PC-3 (cell line): ENCODE measurements at regions not wholly inside any gene's neighbourhood (a gene's known extent, or its start where the extent isn't known, plus 50 kb on each side); places are given as distances from the start of the nearest gene placed in this dataset.

ENCODE experiments used
- ATAC-seq: fragments of 200-7000 bp; cut with Tn5 transposase; 2 replicates; pipeline ENCODE4 v1.9.1; 2020; ENCODE audit warnings: mild to moderate bottlenecking, moderate library complexity
- BruUV-seq: library from RNA; stranded (reverse); fragments of 400-500 nt; replicated peaks from 2 replicates; lab custom pipeline; 2021; lab: Mats Ljungman, UMichigan
- CTCF ChIA-PET: fragments of 300-600 bp; sonication (Branson Sonifier 250); formaldehyde crosslinking; loops from one replicate; lab custom pipeline; 2022; ENCODE audit warnings: antibody characterized with exemption; lab: Charles Lee
- POLR2A ChIA-PET: fragments of 300-600 bp; sonication (Branson Sonifier 250); formaldehyde crosslinking; loops from one replicate; lab custom pipeline; 2022; ENCODE audit warnings: antibody characterized with exemption; ENCODE audit not compliant: unreplicated experiment; lab: Charles Lee
- DNase-seq: peaks from one replicate; pipeline ENCODE4 v3.0.0-alpha.2; 2015
- H2AFZ ChIP-seq: fragments of 300-600 bp; sonication (generic); 2 replicates; pipeline ENCODE4 v1.6.0; 2016; ENCODE audit warnings: antibody characterized with exemption, low read length
- H3F3A ChIP-seq: fragments of 300-600 bp; sonication (generic); one replicate; pipeline ENCODE4 v1.6.0; 2017; ENCODE audit warnings: antibody characterized with exemption, low read length, control low read depth, mild to moderate bottlenecking; ENCODE audit not compliant: unreplicated experiment
- H3K27ac ChIP-seq: fragments of 300-600 bp; sonication (generic); 2 replicates; pipeline ENCODE4 v1.5.1; 2016; ENCODE audit warnings: mild to moderate bottlenecking, low read length
- H3K27me3 ChIP-seq: fragments of 300-600 bp; sonication (generic); 2 replicates; pipeline ENCODE4 v1.6.1; 2016; ENCODE audit warnings: low read length, mixed read lengths
- H3K36me3 ChIP-seq: fragments of 300-600 bp; sonication (generic); 2 replicates; pipeline ENCODE4 v1.6.1; 2016; ENCODE audit warnings: low read depth, mixed run types, low read length, mixed read lengths
- H3K4me1 ChIP-seq: fragments of 300-600 bp; sonication (generic); 2 replicates; pipeline ENCODE4 v1.5.1; 2016; ENCODE audit warnings: low read length; ENCODE audit not compliant: insufficient read depth
- H3K4me2 ChIP-seq: fragments of 300-600 bp; sonication (generic); 2 replicates; pipeline ENCODE4 v1.6.0; 2016; ENCODE audit warnings: low read length
- H3K4me3 ChIP-seq: fragments of 300-600 bp; sonication (generic); 2 replicates; pipeline ENCODE4 v1.5.1; 2016; ENCODE audit warnings: mild to moderate bottlenecking, low read length, mixed read lengths
- H3K79me2 ChIP-seq: fragments of 300-600 bp; sonication (generic); 2 replicates; pipeline ENCODE4 v1.6.1; 2017; ENCODE audit warnings: low read length, mixed read lengths
- H3K9ac ChIP-seq: fragments of 300-600 bp; sonication (generic); 2 replicates; pipeline ENCODE4 v1.6.0; 2016; ENCODE audit warnings: mild to moderate bottlenecking, low read length
- H3K9me2 ChIP-seq: fragments of 300-600 bp; sonication (generic); replicated peaks from 2 replicates; pipeline ENCODE4 v1.6.1; 2016; ENCODE audit warnings: mixed run types, low read length, mixed read lengths
- H3K9me3 ChIP-seq: fragments of 300-600 bp; sonication (generic); 2 replicates; pipeline ENCODE4 v1.6.1; 2016; ENCODE audit warnings: low read length, mixed read lengths
- H4K20me1 ChIP-seq: fragments of 300-600 bp; sonication (generic); 2 replicates; pipeline ENCODE4 v1.6.1; 2016; ENCODE audit warnings: low read length, mixed read lengths
- CTCF ChIP-seq: fragments of 300-600 bp; sonication (generic); conservative IDR thresholded peaks from 2 replicates; pipeline ENCODE4 v1.5.1; 2017; ENCODE audit warnings: antibody characterized with exemption, low read depth, mild to moderate bottlenecking, low read length
- EZH2 ChIP-seq: fragments of 300-600 bp; sonication (generic); IDR thresholded peaks from one replicate; pipeline ENCODE4 v1.6.1; 2017; ENCODE audit warnings: antibody characterized with exemption, mild to moderate bottlenecking, low read length; ENCODE audit not compliant: unreplicated experiment
- EZH2phosphoT487 ChIP-seq: fragments of 300-600 bp; sonication (generic); IDR thresholded peaks from 2 replicates; pipeline ENCODE4 v1.6.1; 2018; ENCODE audit warnings: mild to moderate bottlenecking, antibody characterized with exemption, low read length, borderline replicate concordance
- intact Hi-C: fragments of 100-400 bp; cut with micrococcal nuclease; formaldehyde crosslinking; loops from 2 replicates; pipeline ENCODE4 v1.9.0; 2023

- TF ChIP-seq CTCF (no peak), EZH2 (no peak), EZH2phosphoT487 (no peak)
- H2AFZ ChIP-seq: no peak overlapping the region
- BruUV-seq: no TSS peak
Measured at GRCh38 chr13:65535370-65535769, 1694.8 kb downstream of the PCDH9 start.

GRCh38 chr13:65532231-65532630 lies 1697.9 kb downstream of the PCDH9 start:
- Histone ChIP-seq H3K79me2 (no peaks in the 10 kb centered on the region), H2AFZ (no peak overlapping the region), H3K27me3 (no peaks in the 10 kb centered on the region), H3K4me1 (no peaks in the 10 kb centered on the region), H4K20me1 (no peaks in the 10 kb centered on the region), H3K36me3 (no peaks in the 10 kb centered on the region), H3F3A (no peaks in the 10 kb centered on the region), H3K9me3 (no peaks in the 10 kb centered on the region), H3K4me3 (no peak overlapping the region), H3K9ac (no peak overlapping the region), H3K4me2 (no peak overlapping the region), H3K9me2 (no peaks in the 10 kb centered on the region), H3K27ac (no peak overlapping the region)
- DNase-seq (no peak), ATAC-seq (no peak)
- intact Hi-C loops: no loop called here
- CTCF ChIA-PET: no interaction called here
- no TSS peak for BruUV-seq
- POLR2A ChIA-PET: no interaction called here
- no peak for TF ChIP-seq EZH2phosphoT487
- TF ChIP-seq EZH2: no peak
- TF ChIP-seq CTCF: no peak

More at GRCh38 chr13:65535370-65535769, 1694.8 kb downstream of the PCDH9 start:
- Histone ChIP-seq H3K4me3 (no peak overlapping the region), H3K9me2 (no peaks in the 10 kb centered on the region), H3K9ac (no peak overlapping the region), H3K4me2 (no peak overlapping the region), H3F3A (no peaks in the 10 kb centered on the region), H3K4me1 (peaks cover 9% of the 10 kb centered on the region), H3K79me2 (no peaks in the 10 kb centered on the region), H3K36me3 (no peaks in the 10 kb centered on the region), H3K27me3 (no peaks in the 10 kb centered on the region), H3K27ac (no peak overlapping the region), H3K9me3 (no peaks in the 10 kb centered on the region), H4K20me1 (no peaks in the 10 kb centered on the region)
- DNase-seq (no peak), ATAC-seq (no peak)
- ChIA-PET POLR2A (no interaction called here), CTCF (no interaction called here)
- intact Hi-C loops: no loop called here

GRCh38 chr13:65530688-65531087 lies 1699.4 kb downstream of the PCDH9 start:
- Histone ChIP-seq H3K9me3 (no peaks in the 10 kb centered on the region), H4K20me1 (no peaks in the 10 kb centered on the region), H2AFZ (no peak overlapping the region), H3K4me3 (no peak overlapping the region), H3K27ac (no peak overlapping the region), H3K4me1 (no peaks in the 10 kb centered on the region), H3K9ac (no peak overlapping the region), H3K27me3 (no peaks in the 10 kb centered on the region), H3F3A (no peaks in the 10 kb centered on the region), H3K4me2 (no peak overlapping the region), H3K36me3 (no peaks in the 10 kb centered on the region), H3K9me2 (no peaks in the 10 kb centered on the region), H3K79me2 (no peaks in the 10 kb centered on the region)
- DNase-seq (no peak), ATAC-seq (no peak)
- intact Hi-C loops: no loop called here
- ChIA-PET POLR2A (no interaction called here), CTCF (no interaction called here)
- BruUV-seq: no TSS peak
- no peak for TF ChIP-seq EZH2phosphoT487
- TF ChIP-seq CTCF: no peak
- TF ChIP-seq EZH2: no peak
